ENCODE measurements at regions not wholly inside any gene's neighbourhood (a gene's known extent, or its start where the extent isn't known, plus 50 kb on each side); places are given as distances from the start of the nearest gene placed in this dataset.

DNA sequence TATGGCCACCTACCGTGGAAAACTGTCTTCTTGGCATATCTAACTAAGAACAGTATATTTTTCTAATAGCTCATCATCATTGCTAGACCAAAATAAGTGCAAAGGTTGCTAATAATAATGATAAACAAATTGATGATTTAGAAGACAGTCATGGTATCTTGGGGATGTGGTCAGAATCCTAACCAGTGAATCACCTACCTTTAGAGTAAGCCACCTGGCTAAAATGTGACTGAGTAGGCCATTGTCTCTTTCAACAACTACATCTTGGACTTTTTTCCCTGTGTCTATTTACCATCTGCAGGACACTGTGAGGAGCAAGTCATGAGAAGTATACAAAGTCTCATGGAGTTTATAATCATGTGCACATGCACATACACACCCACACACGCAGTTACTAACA, 273.5 kb upstream of the SEMA6D start:
- TF ChIP-seq POLR2A (IDR thresholded peaks at IDR 0.05): no peak
- TF ChIP-seq, protein P1, sequence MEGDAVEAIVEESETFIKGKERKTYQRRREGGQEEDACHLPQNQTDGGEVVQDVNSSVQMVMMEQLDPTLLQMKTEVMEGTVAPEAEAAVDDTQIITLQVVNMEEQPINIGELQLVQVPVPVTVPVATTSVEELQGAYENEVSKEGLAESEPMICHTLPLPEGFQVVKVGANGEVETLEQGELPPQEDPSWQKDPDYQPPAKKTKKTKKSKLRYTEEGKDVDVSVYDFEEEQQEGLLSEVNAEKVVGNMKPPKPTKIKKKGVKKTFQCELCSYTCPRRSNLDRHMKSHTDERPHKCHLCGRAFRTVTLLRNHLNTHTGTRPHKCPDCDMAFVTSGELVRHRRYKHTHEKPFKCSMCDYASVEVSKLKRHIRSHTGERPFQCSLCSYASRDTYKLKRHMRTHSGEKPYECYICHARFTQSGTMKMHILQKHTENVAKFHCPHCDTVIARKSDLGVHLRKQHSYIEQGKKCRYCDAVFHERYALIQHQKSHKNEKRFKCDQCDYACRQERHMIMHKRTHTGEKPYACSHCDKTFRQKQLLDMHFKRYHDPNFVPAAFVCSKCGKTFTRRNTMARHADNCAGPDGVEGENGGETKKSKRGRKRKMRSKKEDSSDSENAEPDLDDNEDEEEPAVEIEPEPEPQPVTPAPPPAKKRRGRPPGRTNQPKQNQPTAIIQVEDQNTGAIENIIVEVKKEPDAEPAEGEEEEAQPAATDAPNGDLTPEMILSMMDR (IDR thresholded peaks at IDR 0.05): no peak

Data from esophagus squamous epithelium (tissue), 4 donors.